Thoracic aorta (tissue), 2 donors: ENCODE measurements at regions not wholly inside any gene's neighbourhood (a gene's known extent, or its start where the extent isn't known, plus 50 kb on each side); places are given as distances from the start of the nearest gene placed in this dataset.
"Not testable (repeated sequence)": the region's sequence is repeated elsewhere in the genome, so short reads cannot be mapped to it uniquely, and the experiment has no call there.

ENCODE experiments used
- ATAC-seq: fragments of 150-250 bp; one replicate; pipeline ENCODE4 v1.8.0; 2017; ENCODE audit warnings: low read depth; ENCODE audit not compliant: insufficient number of reproducible peaks, low FRiP score
- DNase-seq: peaks from one replicate; pipeline ENCODE4 v3.0.0-alpha.2; 2020; ENCODE audit warnings: low spot score
- H3K27ac ChIP-seq, 2 donors: fragments of 200-600 bp; sonication (generic); 1 replicate in 1 of 2; 2 replicates in 1 of 2; pipeline ENCODE4 v1.5.1; 2016; ENCODE audit warnings: mild to moderate bottlenecking in 2 of 2, moderate library complexity in 2 of 2
- H3K27me3 ChIP-seq: fragments of 200-600 bp; sonication (generic); replicated peaks from 2 replicates; pipeline ENCODE4 v1.6.0; 2016; ENCODE audit warnings: mild to moderate bottlenecking; ENCODE audit not compliant: insufficient read depth
- H3K36me3 ChIP-seq: fragments of 200-600 bp; sonication (generic); one replicate; pipeline ENCODE4 v1.5.1; 2016
- H3K4me1 ChIP-seq, 2 donors: fragments of 200-600 bp; sonication (generic); 1 replicate in 1 of 2; 2 replicates in 1 of 2; pipeline versions ENCODE4 v1.5.1 to v1.6.0; 2016; ENCODE audit warnings: low read depth in 2 of 2, mild to moderate bottlenecking in 1 of 2; ENCODE audit not compliant: control insufficient read depth in 1 of 2
- H3K4me3 ChIP-seq: fragments of 200-600 bp; sonication (generic); 2 replicates; pipeline ENCODE4 v1.5.1; 2016; ENCODE audit warnings: mild to moderate bottlenecking
- H3K9me3 ChIP-seq: fragments of 200-600 bp; sonication (generic); 2 replicates; pipeline ENCODE4 v1.5.1; 2016
- TF ChIP-seq, protein P1 (sequence below): fragments of 200-600 bp; sonication (generic); IDR thresholded peaks from one replicate; pipeline ENCODE4 v1.5.1; 2019; ENCODE audit warnings: antibody characterized with exemption

DNA sequence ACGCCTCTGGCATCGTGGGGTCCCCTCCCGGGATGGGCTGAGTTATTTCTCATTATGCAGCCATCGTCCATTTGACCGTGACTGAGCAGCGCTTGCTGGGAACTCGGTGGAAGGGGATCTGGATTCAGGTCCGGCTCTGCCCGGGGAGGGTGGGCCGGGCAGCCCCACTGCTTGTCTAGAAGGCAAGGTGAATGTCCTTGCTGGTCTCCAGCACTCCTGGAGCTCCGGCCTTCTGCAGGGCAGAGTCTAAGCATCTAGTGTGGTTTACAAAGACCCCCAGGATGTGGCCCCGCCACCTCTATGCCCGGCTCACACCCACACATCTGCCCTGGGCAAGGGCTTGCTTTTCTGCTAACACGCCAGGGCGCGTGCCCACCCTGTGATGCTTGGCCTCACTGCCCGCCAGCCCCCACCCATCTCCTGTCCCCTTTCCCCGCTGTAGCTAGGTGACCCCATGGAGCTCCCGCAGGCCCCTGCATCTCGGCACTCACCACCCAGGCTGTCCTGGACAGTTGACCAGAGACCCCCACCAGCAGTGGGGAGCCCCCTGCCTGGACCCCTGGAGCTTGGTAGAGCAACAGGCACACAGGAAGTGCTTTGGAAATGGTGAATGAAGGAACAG, 151.0 kb upstream of the CHST15 start:
- TF ChIP-seq, protein P1, sequence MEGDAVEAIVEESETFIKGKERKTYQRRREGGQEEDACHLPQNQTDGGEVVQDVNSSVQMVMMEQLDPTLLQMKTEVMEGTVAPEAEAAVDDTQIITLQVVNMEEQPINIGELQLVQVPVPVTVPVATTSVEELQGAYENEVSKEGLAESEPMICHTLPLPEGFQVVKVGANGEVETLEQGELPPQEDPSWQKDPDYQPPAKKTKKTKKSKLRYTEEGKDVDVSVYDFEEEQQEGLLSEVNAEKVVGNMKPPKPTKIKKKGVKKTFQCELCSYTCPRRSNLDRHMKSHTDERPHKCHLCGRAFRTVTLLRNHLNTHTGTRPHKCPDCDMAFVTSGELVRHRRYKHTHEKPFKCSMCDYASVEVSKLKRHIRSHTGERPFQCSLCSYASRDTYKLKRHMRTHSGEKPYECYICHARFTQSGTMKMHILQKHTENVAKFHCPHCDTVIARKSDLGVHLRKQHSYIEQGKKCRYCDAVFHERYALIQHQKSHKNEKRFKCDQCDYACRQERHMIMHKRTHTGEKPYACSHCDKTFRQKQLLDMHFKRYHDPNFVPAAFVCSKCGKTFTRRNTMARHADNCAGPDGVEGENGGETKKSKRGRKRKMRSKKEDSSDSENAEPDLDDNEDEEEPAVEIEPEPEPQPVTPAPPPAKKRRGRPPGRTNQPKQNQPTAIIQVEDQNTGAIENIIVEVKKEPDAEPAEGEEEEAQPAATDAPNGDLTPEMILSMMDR, result no peak

GRCh38 chr10:124243702-124244121, 150.3 kb upstream of the CHST15 start:
- no peak overlapping the region for H3K4me3 ChIP-seq
- DNase-seq (no peak), ATAC-seq (no peak)
- TF ChIP-seq, protein P1, result no peak
- H3K4me1 ChIP-seq, result no peaks in the 10 kb centered on the region
- no peaks in the 10 kb centered on the region for H3K27me3 ChIP-seq
- no peaks in the 10 kb centered on the region for H3K36me3 ChIP-seq
- no peaks in the 10 kb centered on the region for H3K9me3 ChIP-seq
- H3K27ac ChIP-seq, result no peak overlapping the region

More for the DNA sequence above, 151.0 kb upstream of the CHST15 start:
- H3K4me1 ChIP-seq, result no peaks in the 10 kb centered on the region
- no peaks in the 10 kb centered on the region for H3K27me3 ChIP-seq
- H3K9me3 ChIP-seq, result no peaks in the 10 kb centered on the region
- ATAC-seq (no peak), DNase-seq (no peak)
- H3K36me3 ChIP-seq, result no peaks in the 10 kb centered on the region
- H3K4me3 ChIP-seq, result no peak overlapping the region
- no peak overlapping the region for H3K27ac ChIP-seq

- H3K27me3 ChIP-seq, result no peaks in the 10 kb centered on the region
- H3K36me3 ChIP-seq, result no peaks in the 10 kb centered on the region
- DNase-seq, result no peak
- no peak overlapping the region for H3K4me3 ChIP-seq
- no peaks in the 10 kb centered on the region for H3K9me3 ChIP-seq
- no peak overlapping the region for H3K27ac ChIP-seq
- TF ChIP-seq, protein P1, result no peak
- ATAC-seq, result no peak
- peaks cover 0 to 2% of the 10 kb centered on the region in 2 donors for H3K4me1 ChIP-seq
These were observed 149.4 kb upstream of the CHST15 start for GRCh38 chr10:124242791-124243190.

GRCh38 chr10:124242365-124242764, 149.0 kb upstream of the CHST15 start:
- DNase-seq, result no peak
- TF ChIP-seq, protein P1, result no peak

GRCh38 chr10:124241510-124241909, 148.1 kb upstream of the CHST15 start:
- not testable (repeated sequence) for H3K4me3 ChIP-seq, H3K36me3 ChIP-seq, DNase-seq, H3K9me3 ChIP-seq, H3K27ac ChIP-seq, H3K4me1 ChIP-seq, H3K27me3 ChIP-seq, ATAC-seq

More at GRCh38 chr10:124242365-124242764, 149.0 kb upstream of the CHST15 start:
- no peak overlapping the region for H3K4me3 ChIP-seq
- ATAC-seq, result no peak
- no peaks in the 10 kb centered on the region for H3K27me3 ChIP-seq
- H3K9me3 ChIP-seq, result no peaks in the 10 kb centered on the region
- H3K4me1 ChIP-seq, result peaks cover 0 to 6% of the 10 kb centered on the region in 2 donors
- H3K27ac ChIP-seq, result no peak overlapping the region
- H3K36me3 ChIP-seq, result no peaks in the 10 kb centered on the region

- Histone ChIP-seq H3K27ac (no peak overlapping the region), H3K4me1 (peaks cover 0 to 7% of the 10 kb centered on the region in 2 donors), H3K4me3 (no peak overlapping the region), H3K27me3 (no peaks in the 10 kb centered on the region), H3K36me3 (no peaks in the 10 kb centered on the region), H3K9me3 (no peaks in the 10 kb centered on the region)
- no peak for ATAC-seq
- TF ChIP-seq, protein P1, result no peak
- DNase-seq, result no peak
These were observed 147.5 kb upstream of the CHST15 start for GRCh38 chr10:124240839-124241291.
